ENCODE measurements at regions not wholly inside any gene's neighbourhood (a gene's known extent, or its start where the extent isn't known, plus 50 kb on each side); places are given as distances from the start of the nearest gene placed in this dataset.

- DNase-seq, result no peak
Measured at GRCh38 chr10:121185816-121186455, 334.8 kb downstream of the WDR11 start.

- no peak for DNase-seq
Measured at GRCh38 chr10:121187391-121187790, 336.2 kb downstream of the WDR11 start.

GRCh38 chr10:121188005-121188404 is 336.8 kb downstream of the WDR11 start:
- DNase-seq, result no peak

GRCh38 chr10:121189066-121189465 is 337.9 kb downstream of the WDR11 start:
- DNase-seq, result no peak

- DNase-seq, result no peak
Measured at GRCh38 chr10:121194696-121195523, 343.7 kb downstream of the WDR11 start.

- no peak for DNase-seq
Measured at GRCh38 chr10:121195524-121195910, 344.4 kb downstream of the WDR11 start.

- DNase-seq, result no peak
Measured at GRCh38 chr10:121199081-121199480, 347.9 kb downstream of the WDR11 start.

GRCh38 chr10:121205625-121206024 is 354.5 kb downstream of the WDR11 start:
- no peak for DNase-seq

- no peak for DNase-seq
Measured at GRCh38 chr10:121211446-121211845, 360.3 kb downstream of the WDR11 start.

- no peak for DNase-seq
Measured at GRCh38 chr10:121213437-121213836, 362.3 kb downstream of the WDR11 start.

- no peak for DNase-seq
Measured at GRCh38 chr10:121216295-121216694, 365.1 kb downstream of the WDR11 start.

- no peak for DNase-seq
Measured at GRCh38 chr10:121216721-121217181, 365.6 kb downstream of the WDR11 start.

GRCh38 chr10:121217331-121217730 is 366.2 kb downstream of the WDR11 start:
- no peak for DNase-seq

GRCh38 chr10:121221072-121221471 is 369.9 kb downstream of the WDR11 start:
- DNase-seq, result no peak

GRCh38 chr10:121221991-121222390 is 370.8 kb downstream of the WDR11 start:
- no peak for DNase-seq

GRCh38 chr10:121222842-121223241 is 371.7 kb downstream of the WDR11 start:
- DNase-seq, result no peak

GRCh38 chr10:121231079-121231478 is 367.2 kb downstream of the FGFR2 start:
- no peak for DNase-seq

- no peak for DNase-seq
Measured at GRCh38 chr10:121232494-121232893, 365.8 kb downstream of the FGFR2 start.

GRCh38 chr10:121235692-121236091 is 362.6 kb downstream of the FGFR2 start:
- no peak for DNase-seq

GRCh38 chr10:121236621-121237020 is 361.6 kb downstream of the FGFR2 start:
- no peak for DNase-seq

GRCh38 chr10:121237718-121238117 is 360.5 kb downstream of the FGFR2 start:
- no peak for DNase-seq

- no peak for DNase-seq
Measured at GRCh38 chr10:121240011-121240410, 358.2 kb downstream of the FGFR2 start.

GRCh38 chr10:121240556-121240955 is 357.7 kb downstream of the FGFR2 start:
- DNase-seq, result no peak

GRCh38 chr10:121241337-121241736 is 356.9 kb downstream of the FGFR2 start:
- DNase-seq, result no peak

All from NCI-H2227 treated with DMSO at 0.1 percent for 48 hours (cell line).